Uterus (tissue), 3 donors: ENCODE measurements at regions not wholly inside any gene's neighbourhood (a gene's known extent, or its start where the extent isn't known, plus 50 kb on each side); places are given as distances from the start of the nearest gene placed in this dataset.

Experiments
- DNase-seq, 2 donors: peaks; one replicate each; pipeline ENCODE4 v3.0.0-alpha.2; 2019 to 2020
- H3K27ac ChIP-seq, 2 donors: fragments of 200-600 bp; sonication (generic); 1 replicate in 1 of 2; 2 replicates in 1 of 2; pipeline ENCODE4 v1.5.1; 2016 to 2018
- H3K27me3 ChIP-seq, 2 donors: fragments of 200-600 bp; sonication (generic); one replicate each; pipeline ENCODE4 v1.5.1; 2018 to 2019; ENCODE audit warnings: control low read depth in 1 of 2
- H3K36me3 ChIP-seq, 2 donors: fragments of 200-600 bp; sonication (generic); one replicate each; pipeline ENCODE4 v1.5.1; 2019; ENCODE audit warnings: control low read depth in 1 of 2
- H3K4me1 ChIP-seq, 2 donors: fragments of 200-600 bp; sonication (generic); one replicate each; pipeline ENCODE4 v1.5.1; 2018 to 2019; ENCODE audit warnings: control low read depth in 1 of 2
- H3K4me3 ChIP-seq, 2 donors: fragments of 200-600 bp; sonication (generic); 1 replicate in 1 of 2; 2 replicates in 1 of 2; pipeline ENCODE4 v1.5.1; 2018 to 2019; ENCODE audit warnings: mild to moderate bottlenecking in 1 of 2
- H3K9me3 ChIP-seq, 2 donors: fragments of 200-600 bp; sonication (generic); one replicate each; pipeline ENCODE4 v1.5.1; 2019; ENCODE audit warnings: control low read depth in 1 of 2
- CTCF ChIP-seq, 4 experiments: fragments of 200-600 bp in 2 of 4; fragments of 450-650 bp in 2 of 4; sonication (generic) in 2 of 4; IDR thresholded peaks; one replicate each; pipeline ENCODE4 v1.5.1; 2016 to 2019; ENCODE audit warnings: antibody characterized with exemption in 4 of 4, mild to moderate bottlenecking in 2 of 4, moderate library complexity in 1 of 4
- POLR2A ChIP-seq, 2 donors: fragments of 450-650 bp; IDR thresholded peaks; one replicate each; pipeline ENCODE4 v1.6.1; 2016; ENCODE audit warnings: antibody characterized with exemption in 2 of 2, mild to moderate bottlenecking in 1 of 2, moderate library complexity in 1 of 2
- intact Hi-C: fragments of 100-400 bp; cut with DNase I; formaldehyde crosslinking; loops from one replicate; pipeline ENCODE4 v1.15.1; 2023; ENCODE audit warnings: low total_unique reads
- donor health status: DM: yes; HTN: yes; CAD: no.

- no peak for TF ChIP-seq CTCF (IDR thresholded peaks at IDR 0.05)
- no peak for TF ChIP-seq POLR2A (IDR thresholded peaks at IDR 0.05)
- Histone ChIP-seq H3K4me1 (no peaks in the 10 kb centered on the region), H3K27me3 (no peaks in the 10 kb centered on the region), H3K36me3 (no peaks in the 10 kb centered on the region), H3K27ac (no peak overlapping the region), H3K9me3 (no peaks in the 10 kb centered on the region), H3K4me3 (no peak overlapping the region)
- intact Hi-C loops: no loop called here
- no peak for DNase-seq
Observed at GRCh38 chr3:40842714-40843113, 318.0 kb downstream of the ZNF621 start.

- no peaks in the 10 kb centered on the region for H3K4me1 ChIP-seq
- H3K27ac ChIP-seq: no peak overlapping the region
- no peaks in the 10 kb centered on the region for H3K9me3 ChIP-seq
- H3K4me3 ChIP-seq: no peak overlapping the region
- no peak for TF ChIP-seq POLR2A (IDR thresholded peaks at IDR 0.05)
- no peak for TF ChIP-seq CTCF (IDR thresholded peaks at IDR 0.05)
- H3K36me3 ChIP-seq: no peaks in the 10 kb centered on the region
- DNase-seq: no peak
- intact Hi-C loops: no loop called here
- H3K27me3 ChIP-seq: no peaks in the 10 kb centered on the region
Observed at GRCh38 chr3:40843208-40843624, 318.5 kb downstream of the ZNF621 start.

- H3K27me3 ChIP-seq: no peaks in the 10 kb centered on the region
- no peaks in the 10 kb centered on the region for H3K4me1 ChIP-seq
- DNase-seq: no peak
- intact Hi-C loops: no loop called here
- H3K36me3 ChIP-seq: no peaks in the 10 kb centered on the region
- no peaks in the 10 kb centered on the region for H3K9me3 ChIP-seq
- TF ChIP-seq CTCF (IDR thresholded peaks at IDR 0.05): no peak
- no peak for TF ChIP-seq POLR2A (IDR thresholded peaks at IDR 0.05)
- no peak overlapping the region for H3K4me3 ChIP-seq
- H3K27ac ChIP-seq: peak overlapping the region in 1 of 2 donors; percentile 33
Observed at GRCh38 chr3:40843851-40844548, 319.2 kb downstream of the ZNF621 start.

- Histone ChIP-seq H3K9me3 (no peaks in the 10 kb centered on the region), H3K4me3 (no peak overlapping the region), H3K27ac (no peak overlapping the region), H3K36me3 (no peaks in the 10 kb centered on the region), H3K27me3 (no peaks in the 10 kb centered on the region), H3K4me1 (no peaks in the 10 kb centered on the region)
- intact Hi-C loops: no loop called here
- no peak for DNase-seq
- TF ChIP-seq CTCF (IDR thresholded peaks at IDR 0.05): no peak
- no peak for TF ChIP-seq POLR2A (IDR thresholded peaks at IDR 0.05)
Observed at GRCh38 chr3:40844896-40845295, 320.1 kb downstream of the ZNF621 start.

GRCh38 chr3:40845447-40845846 lies 320.7 kb downstream of the ZNF621 start:
- intact Hi-C loops: no loop called here
- no peak for TF ChIP-seq CTCF (IDR thresholded peaks at IDR 0.05)
- TF ChIP-seq POLR2A (IDR thresholded peaks at IDR 0.05): no peak

More at GRCh38 chr3:40845447-40845846, 320.7 kb downstream of the ZNF621 start:
- Histone ChIP-seq H3K27ac (no peak overlapping the region), H3K4me3 (no peak overlapping the region), H3K36me3 (no peaks in the 10 kb centered on the region), H3K4me1 (no peaks in the 10 kb centered on the region), H3K9me3 (no peaks in the 10 kb centered on the region), H3K27me3 (no peaks in the 10 kb centered on the region)
- DNase-seq: no peak
